Anterior cingulate cortex (tissue), 58 donors: ENCODE measurements at regions not wholly inside any gene's neighbourhood (a gene's known extent, or its start where the extent isn't known, plus 50 kb on each side); places are given as distances from the start of the nearest gene placed in this dataset.

Experiments
- DNase-seq, 58 donors: peaks; one replicate each; lab custom pipeline; 2025; lab: John Stamatoyannopoulos, UW

DNA sequence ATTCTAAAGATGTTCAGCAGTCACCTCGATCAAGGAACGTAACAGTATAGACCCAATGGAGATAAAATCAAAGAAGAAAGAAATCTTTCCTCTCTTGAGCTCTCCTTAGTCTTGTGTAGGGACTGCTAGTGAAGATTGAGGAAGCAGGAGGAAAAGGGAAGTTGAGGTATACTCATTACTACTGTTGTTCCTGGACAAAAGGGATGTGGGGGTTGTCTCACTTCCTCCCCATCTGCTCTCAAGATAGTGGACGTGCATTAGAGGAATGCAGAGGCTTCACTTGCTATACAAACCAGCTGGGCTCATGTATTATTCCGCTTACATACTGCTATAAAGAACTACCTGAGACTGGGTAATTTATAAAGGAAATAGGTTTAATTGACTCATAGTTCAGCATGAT lies 208.9 kb upstream of the ARHGEF9 start:
- DNase-seq: peak in 1 of 58 donors; percentile 0

DNA sequence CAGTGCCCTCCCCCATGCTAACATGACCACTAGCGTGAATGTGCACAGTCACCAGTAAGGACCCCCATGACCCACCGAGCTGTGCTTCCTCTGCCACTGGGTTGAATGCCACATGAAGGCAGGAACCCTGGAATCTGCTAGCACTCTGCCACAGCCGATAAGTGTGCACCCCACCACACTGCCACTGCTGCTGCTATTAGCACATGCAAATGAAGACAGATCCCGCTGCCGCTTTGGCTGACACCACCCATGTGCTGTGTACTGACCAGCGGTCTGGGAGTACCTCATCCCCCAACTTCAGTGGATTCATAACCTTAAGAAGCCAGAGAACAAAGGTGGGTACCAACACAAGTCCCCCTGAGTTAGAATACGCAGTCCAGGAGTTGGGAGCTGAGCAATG lies 200.9 kb upstream of the ARHGEF9 start:
- DNase-seq: no peak

DNA sequence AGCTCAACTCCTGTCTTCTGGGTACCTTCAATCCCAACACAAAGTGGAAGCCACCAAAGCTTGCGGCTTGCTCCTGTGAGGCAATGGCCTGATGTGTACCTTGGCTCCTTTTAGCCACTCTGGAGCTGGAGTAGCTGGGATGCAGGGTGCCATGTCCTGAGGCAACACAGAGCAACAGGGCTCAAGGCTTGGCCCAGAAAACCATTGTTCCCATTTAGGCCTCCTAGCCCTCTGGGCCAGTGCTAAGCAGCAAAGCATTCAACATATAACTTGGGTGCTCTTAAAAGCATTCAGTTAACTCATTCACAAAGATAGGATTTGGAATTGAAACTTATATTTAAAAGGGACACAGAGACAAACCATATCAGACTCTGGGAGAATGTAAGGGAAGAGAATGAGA lies 194.5 kb upstream of the ARHGEF9 start:
- DNase-seq: no peak

DNA sequence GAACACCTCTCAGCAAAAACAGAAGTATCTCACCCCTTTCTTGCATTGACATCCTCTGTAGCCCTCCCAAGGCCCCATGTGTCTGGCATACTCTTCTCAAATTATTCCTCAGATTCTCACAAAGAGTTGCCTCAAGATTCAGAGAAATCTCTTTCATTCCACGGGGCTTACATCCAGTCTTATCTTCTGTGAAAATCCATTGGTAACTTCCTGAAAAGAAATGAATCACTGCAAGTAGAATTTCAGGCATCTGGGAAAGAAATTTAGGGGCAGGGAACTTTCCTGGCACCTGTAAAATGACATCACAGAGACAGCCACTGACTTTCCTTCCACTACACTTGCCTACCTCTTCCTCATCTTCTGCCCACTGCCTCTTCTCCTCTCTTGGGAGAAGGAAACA lies 182.5 kb upstream of the ARHGEF9 start:
- DNase-seq: no peak

DNA sequence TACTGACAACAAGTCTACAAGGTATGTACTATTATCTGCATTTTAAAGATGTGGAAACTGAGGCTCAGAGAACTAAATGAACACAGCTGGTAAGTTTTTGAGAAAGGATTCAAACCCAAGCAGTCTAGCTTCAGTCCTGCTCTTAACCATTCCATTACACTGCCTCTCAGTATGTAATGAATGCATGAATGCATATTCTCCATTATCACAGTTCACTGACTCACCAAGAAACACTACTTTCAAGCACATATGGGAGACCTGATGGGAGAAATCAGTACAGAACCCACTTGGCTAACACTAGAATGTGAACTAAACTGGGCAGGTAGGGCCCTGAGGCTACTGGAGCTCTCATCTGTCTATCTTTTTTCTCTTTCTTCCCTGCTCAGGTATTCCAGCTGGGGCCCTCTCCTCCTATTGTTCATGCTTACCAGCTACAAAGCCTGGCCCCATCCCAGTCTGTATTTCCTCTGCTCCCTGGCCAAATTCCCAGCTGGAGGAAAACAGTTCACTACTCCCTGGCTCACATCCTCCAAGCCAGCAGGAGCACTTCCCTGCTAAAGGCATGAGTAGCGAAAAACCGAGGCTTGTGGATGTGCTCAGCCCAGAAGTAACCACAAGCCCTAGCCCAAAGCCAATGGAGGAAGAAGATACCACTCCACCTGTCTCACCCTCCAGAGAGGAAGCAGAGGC lies 178.2 kb upstream of the ARHGEF9 start:
- DNase-seq: no peak

DNA sequence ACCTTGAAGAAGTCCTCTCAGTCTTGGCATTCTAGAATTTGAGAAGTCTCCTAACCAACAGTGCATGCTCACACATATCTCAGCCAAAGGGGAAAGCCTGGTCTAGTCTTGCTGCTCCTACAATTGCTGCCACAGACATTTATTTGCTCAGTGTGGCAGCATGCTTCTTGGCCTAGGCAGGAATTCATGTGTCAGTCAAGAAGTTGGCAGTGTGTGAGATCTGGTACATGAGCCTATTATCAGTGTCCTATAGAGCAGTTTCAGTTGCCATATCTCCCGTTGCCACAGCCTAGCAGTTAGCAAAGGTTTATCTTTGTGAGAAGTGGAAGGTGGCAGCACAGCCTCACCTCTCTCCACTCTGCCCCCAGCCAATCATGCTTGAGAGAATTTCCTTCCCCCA lies 176.9 kb upstream of the ARHGEF9 start:
- no peak for DNase-seq

DNA sequence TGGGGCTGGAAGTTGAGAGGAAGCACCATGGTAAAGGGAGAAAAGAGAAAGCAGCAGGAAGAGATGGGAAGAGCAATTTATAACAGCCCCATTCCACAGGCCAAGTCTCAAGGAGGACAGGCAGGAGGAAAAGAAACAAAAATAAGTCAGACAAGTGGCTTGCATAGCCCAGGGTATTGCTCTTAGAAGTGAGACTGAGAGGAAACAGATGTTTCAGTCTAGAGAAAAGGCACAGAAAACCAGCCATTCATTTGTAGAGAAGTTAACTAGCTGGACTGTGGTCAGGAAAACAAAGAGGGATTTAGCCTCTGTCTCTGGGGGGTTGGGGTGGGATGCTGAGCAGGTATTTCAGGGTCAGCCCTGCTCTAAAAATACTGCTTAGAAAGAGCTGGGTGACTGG lies 175.0 kb upstream of the ARHGEF9 start:
- no peak for DNase-seq

DNA sequence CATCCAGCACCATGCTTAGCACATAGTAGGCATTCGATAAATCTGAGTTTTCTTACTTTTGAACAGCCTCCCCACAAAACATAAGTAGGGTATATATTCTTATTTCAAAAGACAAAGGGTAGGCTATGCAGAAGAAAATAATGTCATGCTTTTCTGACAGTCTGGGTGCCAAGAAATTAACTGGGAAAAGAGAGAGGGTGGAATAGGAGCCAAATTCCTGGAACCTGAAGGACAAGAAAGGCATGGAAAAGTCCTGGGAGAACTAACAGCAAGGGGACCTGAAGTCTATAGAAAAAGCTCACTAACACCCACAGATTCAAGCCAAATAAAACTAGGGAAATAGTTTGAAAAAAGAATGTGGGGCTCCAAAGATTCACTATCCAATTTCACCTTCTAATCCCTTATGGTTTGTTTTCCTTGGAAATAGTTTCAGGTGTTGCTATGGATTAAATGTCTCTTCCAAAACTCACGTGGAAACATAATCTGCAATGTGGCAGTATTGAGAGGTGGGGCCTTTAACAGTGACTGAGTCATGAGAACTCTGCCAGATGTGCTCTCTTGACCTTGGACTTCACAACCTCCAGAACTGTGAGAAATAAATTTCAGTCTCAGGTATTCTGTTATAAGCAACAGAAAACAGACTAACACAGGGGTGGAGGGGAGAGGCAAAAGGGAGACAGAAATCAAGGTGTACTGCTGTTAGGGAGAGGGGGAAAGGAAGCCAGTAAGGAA lies 173.3 kb upstream of the ARHGEF9 start:
- DNase-seq: no peak

DNA sequence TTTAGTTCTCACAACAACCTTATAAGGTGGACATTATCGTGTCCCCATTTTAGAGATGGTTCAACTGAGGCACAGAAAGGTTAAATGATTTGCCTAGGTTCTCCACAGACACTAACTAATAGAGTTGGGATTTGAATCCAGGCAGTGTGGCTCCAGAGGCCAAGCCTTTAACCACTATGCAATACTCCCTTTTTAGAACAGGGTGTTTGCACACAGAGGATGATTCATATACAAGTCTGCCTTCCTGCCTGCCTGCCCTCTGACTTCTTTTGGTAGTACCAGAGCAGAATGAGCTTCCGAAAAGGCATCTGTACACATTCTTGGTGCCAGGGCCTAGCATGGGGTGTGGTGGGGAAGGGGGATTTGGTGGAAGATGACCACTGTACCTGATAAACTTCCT lies 150.8 kb upstream of the ARHGEF9 start:
- DNase-seq: no peak

DNA sequence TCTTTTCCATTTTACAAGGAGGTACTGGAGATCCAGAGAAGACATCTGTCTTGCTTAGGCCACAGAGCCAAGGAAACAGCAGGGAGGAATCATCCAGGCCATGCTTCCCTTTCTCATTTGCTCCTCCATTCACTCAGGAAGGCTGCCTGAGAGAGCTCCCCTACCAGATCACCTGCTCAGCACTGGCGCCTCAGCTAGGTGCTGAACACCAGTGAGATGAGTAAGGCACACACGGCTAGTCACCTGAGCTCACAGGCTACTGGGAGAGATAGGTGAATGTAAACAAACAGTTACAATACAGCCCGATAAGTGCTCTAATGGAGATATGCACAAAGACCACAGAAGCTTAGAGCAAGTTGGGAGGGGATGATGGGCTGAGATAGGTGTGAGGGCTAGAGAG lies 149.8 kb upstream of the ARHGEF9 start:
- no peak for DNase-seq

DNA sequence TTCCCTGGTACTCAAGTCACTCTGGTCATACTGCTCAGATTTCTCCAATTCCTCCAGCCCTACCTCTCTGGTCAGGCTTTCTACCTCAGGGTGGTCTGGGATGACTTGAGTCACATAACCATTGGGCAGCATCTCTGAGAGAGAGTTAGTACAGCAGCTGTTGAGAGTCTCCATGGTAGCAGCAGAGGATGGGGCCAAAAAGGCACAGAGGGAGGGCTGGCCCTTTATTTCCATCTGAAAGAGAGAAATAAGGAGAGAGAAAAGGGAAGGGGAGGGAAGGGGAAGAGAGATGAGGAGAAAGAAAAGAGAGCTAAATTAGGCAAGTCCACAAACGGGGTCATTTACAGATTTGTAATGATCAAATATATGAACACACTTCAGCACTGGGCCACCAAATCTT lies 149.1 kb upstream of the ARHGEF9 start:
- DNase-seq: no peak

DNA sequence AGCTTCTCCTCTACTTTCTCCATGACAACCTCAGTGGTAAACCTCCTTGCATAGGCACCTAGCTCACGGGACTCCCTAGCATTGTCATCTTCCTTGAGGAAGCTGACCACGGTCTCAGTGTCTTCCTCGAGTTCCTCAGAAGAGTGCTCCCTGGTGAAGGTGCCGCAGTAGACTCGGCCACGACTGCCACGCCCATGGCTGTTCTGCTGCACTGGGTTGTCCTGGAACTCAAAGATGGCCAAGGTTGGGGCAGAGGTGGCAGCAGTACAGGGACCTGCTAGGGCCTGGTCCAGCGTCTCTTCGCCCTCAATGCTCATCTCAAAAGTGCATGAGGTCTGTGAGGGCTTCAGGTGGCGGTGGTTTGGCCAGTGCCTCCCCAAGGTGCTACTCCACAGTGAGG lies 147.9 kb upstream of the ARHGEF9 start:
- DNase-seq: no peak

DNA sequence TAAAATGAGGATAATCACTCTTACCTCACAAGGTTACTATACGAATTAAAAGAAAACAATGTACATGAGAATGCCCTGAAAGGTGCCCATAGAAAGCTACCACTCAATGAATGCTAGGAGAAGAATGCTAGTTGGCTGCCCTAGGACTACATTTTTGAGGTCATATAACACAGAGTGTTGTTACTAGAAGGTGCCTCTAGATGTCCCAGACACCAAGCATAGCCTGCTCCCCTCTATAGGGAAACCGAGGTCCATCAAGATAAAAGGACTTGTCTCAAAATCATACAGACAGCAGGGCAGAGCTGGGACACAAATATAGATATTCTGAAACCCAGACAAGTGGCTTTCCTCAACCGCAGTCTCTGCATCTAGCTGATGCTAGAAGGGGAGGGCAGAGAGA lies 147.0 kb upstream of the ARHGEF9 start:
- no peak for DNase-seq

DNA sequence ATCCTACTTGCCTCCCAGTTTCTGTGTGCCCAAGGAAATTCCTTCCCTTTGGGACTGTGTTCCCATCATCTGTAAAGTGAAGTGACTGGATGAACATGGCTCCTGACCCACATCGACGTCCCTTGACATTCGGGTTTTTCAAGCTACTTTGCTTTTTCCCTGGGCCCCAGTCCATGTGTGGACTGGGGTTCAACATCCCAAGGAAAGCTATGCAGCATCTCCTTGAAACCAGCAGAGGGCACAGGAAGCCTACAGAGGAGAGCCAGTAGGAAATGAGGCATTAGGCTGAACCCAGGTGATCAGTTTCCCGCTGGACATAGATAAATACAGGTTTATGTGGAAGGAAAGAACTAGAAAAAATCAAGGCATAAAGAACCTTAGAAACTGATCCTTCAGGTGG lies 145.1 kb upstream of the ARHGEF9 start:
- DNase-seq: no peak

DNA sequence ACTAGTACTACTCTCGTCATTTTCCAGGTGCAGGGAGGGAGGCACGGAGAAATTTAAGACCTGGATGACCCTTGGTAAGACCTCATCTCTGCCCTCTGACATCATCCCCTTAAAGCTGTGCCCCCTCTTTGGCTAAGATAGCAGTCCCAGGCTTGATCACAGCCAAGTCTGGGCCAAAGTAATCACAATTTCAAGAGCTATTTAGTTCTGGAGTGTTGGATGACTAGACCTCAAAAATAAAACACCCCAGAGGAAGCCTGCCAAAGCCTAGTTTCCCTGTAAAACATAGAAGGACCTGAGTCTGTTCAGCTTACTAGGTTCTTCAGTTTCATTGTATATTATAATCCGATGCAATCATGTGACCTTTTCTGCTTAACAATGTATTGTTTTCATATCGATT lies 144.6 kb upstream of the ARHGEF9 start:
- DNase-seq: no peak

DNA sequence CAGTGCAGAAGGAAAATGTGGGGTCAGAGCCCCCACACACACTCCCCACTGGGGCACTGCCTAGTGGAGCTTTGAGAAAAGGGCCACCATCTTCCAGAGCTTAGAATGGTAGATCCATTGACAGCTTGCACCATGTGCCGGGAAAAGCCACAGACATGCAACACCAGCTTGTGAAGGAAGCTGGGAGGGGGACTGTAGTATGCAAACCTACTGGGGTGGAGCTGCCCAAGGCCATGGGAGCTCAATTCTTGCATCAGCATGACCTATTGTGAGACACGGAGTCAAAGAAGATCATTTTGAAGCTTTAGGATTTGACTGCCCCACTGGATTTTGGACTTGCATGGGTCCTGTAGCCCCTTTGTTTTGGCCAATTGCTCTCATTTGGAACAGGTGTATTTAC lies 142.8 kb upstream of the ARHGEF9 start:
- no peak for DNase-seq

DNA sequence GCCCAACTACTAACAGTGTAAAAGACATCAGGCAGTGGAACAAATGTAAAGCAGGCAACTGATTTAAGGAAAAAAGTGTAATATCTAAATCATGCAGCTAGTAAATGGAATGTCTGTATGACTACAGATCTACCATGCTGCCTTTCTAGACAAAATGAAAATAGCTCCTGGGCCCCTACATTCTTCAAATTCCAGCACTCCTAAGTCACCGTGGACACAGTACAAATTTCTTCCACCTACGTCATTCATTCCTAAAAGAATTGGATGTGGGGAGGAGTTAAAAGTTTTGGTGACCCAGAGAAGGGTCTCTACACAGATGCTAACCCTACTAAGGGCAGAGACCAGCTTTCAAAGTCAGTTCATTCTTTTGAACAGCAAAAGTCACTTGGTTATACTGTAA lies 137.2 kb upstream of the ARHGEF9 start:
- DNase-seq: no peak

DNA sequence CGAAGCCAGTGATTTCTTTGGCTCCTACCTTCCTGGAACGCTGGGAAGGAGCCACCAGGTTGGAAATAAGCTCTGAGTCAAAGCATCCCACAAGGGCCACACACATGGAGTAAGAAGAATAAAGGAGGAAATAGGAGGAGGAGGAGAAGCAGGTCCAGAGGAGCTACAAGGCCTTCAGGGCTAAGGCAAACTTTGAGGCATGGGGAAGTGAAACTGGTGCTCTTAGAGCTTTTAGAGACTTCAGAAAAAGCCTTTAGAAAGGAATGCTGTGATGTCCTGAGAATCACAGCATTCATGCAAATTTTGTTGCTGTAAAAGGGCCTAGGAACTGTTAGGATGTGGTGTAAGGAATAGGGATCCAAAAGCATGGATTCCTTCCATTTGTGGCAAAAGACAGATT lies 135.9 kb upstream of the ARHGEF9 start:
- DNase-seq: no peak

DNA sequence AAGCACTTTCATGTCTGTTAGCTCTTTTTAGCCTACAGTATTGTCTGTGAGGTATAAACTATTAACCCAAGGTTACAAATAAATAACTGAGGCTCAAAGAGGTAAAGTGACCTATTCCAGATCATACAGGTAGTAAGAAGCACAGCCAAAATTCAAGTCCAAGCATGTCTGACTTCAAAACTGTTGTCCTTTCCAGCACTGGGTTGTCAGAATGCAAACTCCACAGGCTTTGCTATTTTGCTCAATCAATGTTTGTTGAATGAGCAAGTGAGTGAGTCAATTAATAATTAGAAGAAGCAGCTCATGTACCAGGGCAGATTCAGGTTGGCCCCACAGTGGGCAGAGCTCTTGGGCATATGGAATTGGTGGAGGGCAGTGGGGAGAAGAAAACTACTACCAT lies 134.1 kb upstream of the ARHGEF9 start:
- no peak for DNase-seq

DNA sequence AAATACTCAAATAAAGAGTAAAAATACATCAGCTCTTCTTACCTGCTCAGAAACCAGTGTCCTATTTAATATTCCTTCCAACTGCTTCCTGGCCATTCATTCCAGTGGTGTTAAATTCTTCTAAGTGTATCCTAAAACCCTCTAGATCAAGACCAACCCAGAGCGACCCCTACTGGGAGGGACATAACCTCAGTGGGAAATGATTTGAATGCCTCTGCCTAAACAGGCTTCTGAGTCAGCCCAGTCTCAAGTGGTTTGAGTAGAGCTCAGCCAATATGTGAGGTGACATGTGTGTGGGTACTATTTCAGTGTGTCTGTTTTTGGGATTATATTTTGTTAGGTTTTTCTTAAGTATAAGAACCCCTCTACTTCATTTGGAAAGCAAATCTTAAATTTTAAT lies 133.6 kb upstream of the ARHGEF9 start:
- DNase-seq: no peak

DNA sequence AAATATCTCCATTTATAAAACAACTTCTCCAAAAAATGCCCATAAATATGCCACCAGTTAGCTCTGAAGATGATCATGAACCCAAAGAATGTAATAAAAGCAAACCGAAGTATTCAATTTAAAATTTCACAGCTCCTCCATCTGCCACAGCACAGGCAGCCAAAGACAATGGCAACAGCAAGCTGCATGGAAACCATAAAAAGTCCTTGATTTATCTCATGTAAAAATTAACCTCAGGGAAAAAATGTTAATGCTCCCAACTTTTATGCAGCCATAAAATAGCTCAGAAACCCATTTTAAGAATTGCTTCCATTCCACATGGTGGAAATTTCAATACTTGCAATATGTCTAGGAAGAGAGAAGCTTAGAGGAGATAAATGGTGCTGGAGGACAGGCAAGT lies 132.3 kb upstream of the ARHGEF9 start:
- no peak for DNase-seq

DNA sequence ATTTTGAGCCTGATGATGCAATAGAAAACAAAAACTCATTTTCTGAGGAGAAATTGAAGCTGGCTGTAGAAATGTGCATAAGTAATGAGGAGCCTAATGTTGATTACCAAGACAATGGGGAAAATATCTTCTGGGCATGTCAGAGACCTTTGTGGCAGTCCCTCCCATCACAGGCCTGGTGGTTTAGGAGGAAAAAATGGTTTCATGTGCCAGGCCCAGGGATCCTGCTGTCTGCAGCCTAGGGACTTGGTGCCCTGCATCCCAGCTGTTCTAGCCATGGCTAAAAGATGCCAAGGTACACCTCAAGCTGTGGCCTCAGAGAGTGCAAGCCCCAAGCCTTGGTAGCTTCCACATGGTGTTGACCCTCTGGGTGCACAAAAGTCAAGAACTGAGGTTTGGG lies 128.7 kb upstream of the ARHGEF9 start:
- DNase-seq: no peak

DNA sequence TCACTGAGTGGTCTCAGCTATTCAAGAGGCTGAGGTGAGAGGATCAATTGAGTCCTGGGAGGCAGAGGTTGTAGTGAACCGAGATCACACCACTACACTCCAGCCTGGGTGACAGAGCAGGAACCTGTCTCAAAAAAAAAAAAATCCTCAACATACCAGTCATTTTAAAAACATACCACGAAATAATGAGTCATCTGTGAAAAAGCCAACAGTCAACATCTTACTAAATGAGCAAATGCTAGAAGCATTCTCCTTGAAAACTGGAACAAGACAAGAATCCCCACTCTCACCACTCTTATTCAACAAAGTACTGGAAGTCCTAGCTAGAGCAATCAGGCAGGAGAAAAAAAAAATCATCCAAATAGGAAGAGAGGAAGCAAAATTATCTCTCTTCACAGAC lies 104.0 kb upstream of the ARHGEF9 start:
- no peak for DNase-seq
